ENCODE measurements at regions not wholly inside any gene's neighbourhood (a gene's known extent, or its start where the extent isn't known, plus 50 kb on each side); places are given as distances from the start of the nearest gene placed in this dataset.
"Not testable (repeated sequence)": the region's sequence is repeated elsewhere in the genome, so short reads cannot be mapped to it uniquely, and the experiment has no call there.

GRCh38 chr5:118552731-118553360, 435.5 kb downstream of the DTWD2 start:
- no peak for DNase-seq (ENCODE audit: low spot score)

- no peak for DNase-seq (ENCODE audit: low spot score)
Observed at GRCh38 chr5:118552146-118552545, 436.2 kb downstream of the DTWD2 start.

- no peak for DNase-seq (ENCODE audit: low spot score)
Observed at GRCh38 chr5:118551716-118552115, 436.6 kb downstream of the DTWD2 start.

- no peak for DNase-seq (ENCODE audit: low spot score)
Observed at GRCh38 chr5:118551031-118551430, 437.3 kb downstream of the DTWD2 start.

GRCh38 chr5:118548761-118549720, 439.3 kb downstream of the DTWD2 start:
- no peak for DNase-seq (ENCODE audit: low spot score)

- no peak for DNase-seq (ENCODE audit: low spot score)
Observed at GRCh38 chr5:118545470-118545869, 442.9 kb downstream of the DTWD2 start.

- no peak for DNase-seq (ENCODE audit: low spot score)
Observed at GRCh38 chr5:118544887-118545449, 443.4 kb downstream of the DTWD2 start.

GRCh38 chr5:118533923-118534322, 454.4 kb downstream of the DTWD2 start:
- DNase-seq (ENCODE audit: low spot score) = no peak

- no peak for DNase-seq (ENCODE audit: low spot score)
Observed at GRCh38 chr5:118533156-118533555, 455.2 kb downstream of the DTWD2 start.

GRCh38 chr5:118531276-118531675, 457.1 kb downstream of the DTWD2 start:
- no peak for DNase-seq (ENCODE audit: low spot score)

- DNase-seq (ENCODE audit: low spot score) = no peak
Observed at GRCh38 chr5:118529361-118530144, 458.8 kb downstream of the DTWD2 start.

- no peak for DNase-seq (ENCODE audit: low spot score)
Observed at GRCh38 chr5:118522626-118523025, 465.7 kb downstream of the DTWD2 start.

- DNase-seq (ENCODE audit: low spot score) = peak; percentile 59
Observed at GRCh38 chr5:118520771-118521415, 467.5 kb downstream of the DTWD2 start.

- no peak for DNase-seq (ENCODE audit: low spot score)
Observed at GRCh38 chr5:118519466-118519865, 468.9 kb downstream of the DTWD2 start.

GRCh38 chr5:118518720-118519119, 469.6 kb downstream of the DTWD2 start:
- DNase-seq (ENCODE audit: low spot score) = no peak

- DNase-seq (ENCODE audit: low spot score) = no peak
Observed at GRCh38 chr5:118511846-118512245, 476.5 kb downstream of the DTWD2 start.

GRCh38 chr5:118506217-118506852, 482.0 kb downstream of the DTWD2 start:
- DNase-seq (ENCODE audit: low spot score) = no peak

GRCh38 chr5:118502232-118502631, 486.1 kb downstream of the DTWD2 start:
- DNase-seq (ENCODE audit: low spot score) = not testable (repeated sequence)

GRCh38 chr5:118491351-118491750, 497.0 kb downstream of the DTWD2 start:
- no peak for DNase-seq (ENCODE audit: low spot score)

- peak; percentile 16 for DNase-seq (ENCODE audit: low spot score)
Observed at GRCh38 chr5:118486647-118487225, 501.6 kb downstream of the DTWD2 start.

- DNase-seq (ENCODE audit: low spot score) = no peak
Observed at GRCh38 chr5:118479285-118479684, 509.1 kb downstream of the DTWD2 start.
